Activated naive CD4-positive, alpha-beta T cell treated with anti-CD3 and anti-CD28 coated beads for 36 hours (primary cell): ENCODE measurements at regions not wholly inside any gene's neighbourhood (a gene's known extent, or its start where the extent isn't known, plus 50 kb on each side); places are given as distances from the start of the nearest gene placed in this dataset.
"Not testable (repeated sequence)": the region's sequence is repeated elsewhere in the genome, so short reads cannot be mapped to it uniquely, and the experiment has no call there.

Experiments
- CTCF ChIA-PET: fragments of 350-600 bp; sonication (Branson Sonifier 250); formaldehyde crosslinking; loops from one replicate; lab custom pipeline; 2021; ENCODE audit warnings: antibody characterized with exemption; lab: Charles Lee
- DNase-seq: peaks from one replicate; pipeline ENCODE4 v3.0.0-alpha.2; 2020
- H3K27ac Mint-ChIP-seq: one replicate; pipeline ENCODE4 v1.8.0; 2021; ENCODE audit warnings: mild to moderate bottlenecking, mixed read lengths
- H3K27me3 Mint-ChIP-seq: one replicate; pipeline ENCODE4 v1.8.0; 2021; ENCODE audit warnings: low read depth, mixed read lengths
- H3K36me3 Mint-ChIP-seq: one replicate; pipeline ENCODE4 v1.8.0; 2021; ENCODE audit warnings: low read depth, mixed read lengths
- H3K4me1 Mint-ChIP-seq: one replicate; pipeline ENCODE4 v1.8.0; 2021; ENCODE audit warnings: low read depth, mixed read lengths
- H3K4me3 Mint-ChIP-seq: one replicate; pipeline ENCODE4 v1.8.0; 2021; ENCODE audit warnings: mild to moderate bottlenecking, moderate library complexity, mixed read lengths
- H3K9me3 Mint-ChIP-seq: one replicate; pipeline ENCODE4 v1.8.0; 2021; ENCODE audit warnings: mixed read lengths
- intact Hi-C: fragments of 100-400 bp; cut with micrococcal nuclease; formaldehyde crosslinking; loops from one replicate; pipeline ENCODE4 v1.15.1; 2023

DNA sequence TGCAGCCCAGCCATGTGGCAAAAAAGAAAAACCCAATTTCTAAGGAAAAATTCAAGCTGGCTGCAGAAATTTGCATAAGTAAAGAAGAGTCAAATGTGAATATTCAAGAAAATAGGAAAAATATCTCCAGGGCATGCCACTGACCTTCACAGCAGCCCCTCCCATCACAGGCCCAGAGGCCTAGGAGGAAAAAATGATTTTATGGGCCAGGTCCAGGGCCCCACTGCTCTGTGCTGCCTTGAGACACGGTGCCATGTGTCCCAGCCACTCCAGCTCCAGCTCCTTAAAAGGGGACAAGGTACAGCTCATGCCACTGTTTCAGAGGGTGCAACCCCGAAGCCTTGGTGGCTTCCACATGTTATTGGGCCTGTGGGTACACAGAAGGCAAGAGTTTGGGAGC is 182.7 kb upstream of the FGF16 start:
- no peak overlapping the region for H3K27ac Mint-ChIP-seq
- no peaks in the 10 kb centered on the region for H3K4me1 Mint-ChIP-seq
- intact Hi-C loops: no loop called here
- H3K9me3 Mint-ChIP-seq: peaks cover 13% of the 10 kb centered on the region
- CTCF ChIA-PET: no interaction called here
- no peaks in the 10 kb centered on the region for H3K36me3 Mint-ChIP-seq
- H3K27me3 Mint-ChIP-seq: no peaks in the 10 kb centered on the region
- no peak for DNase-seq
- no peak overlapping the region for H3K4me3 Mint-ChIP-seq

DNA sequence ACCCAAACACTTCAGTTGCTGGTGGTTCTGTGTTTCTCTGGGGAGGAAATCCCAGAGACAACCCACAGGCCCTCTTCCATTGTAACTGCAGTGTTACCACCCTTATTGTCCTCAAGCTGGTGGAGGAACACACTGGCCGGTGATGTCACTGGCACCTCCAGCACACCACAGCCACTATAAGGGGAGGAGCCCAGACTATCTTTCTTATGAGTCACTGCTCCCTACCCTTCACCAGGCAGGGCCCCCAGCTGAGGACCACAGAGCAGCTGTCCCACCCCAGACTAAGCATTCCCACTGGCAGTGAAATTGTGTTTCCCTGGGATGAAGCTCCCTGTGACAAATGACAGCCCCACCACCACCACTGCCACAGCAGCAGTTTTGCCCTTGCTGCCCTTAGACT is 171.8 kb upstream of the FGF16 start:
- CTCF ChIA-PET: no interaction called here
- Mint-ChIP-seq H3K4me3 (no peak overlapping the region), H3K27me3 (no peaks in the 10 kb centered on the region), H3K4me1 (no peaks in the 10 kb centered on the region), H3K9me3 (peaks cover 2% of the 10 kb centered on the region), H3K36me3 (no peaks in the 10 kb centered on the region), H3K27ac (no peak overlapping the region)
- DNase-seq: no peak
- intact Hi-C loops: no loop called here

DNA sequence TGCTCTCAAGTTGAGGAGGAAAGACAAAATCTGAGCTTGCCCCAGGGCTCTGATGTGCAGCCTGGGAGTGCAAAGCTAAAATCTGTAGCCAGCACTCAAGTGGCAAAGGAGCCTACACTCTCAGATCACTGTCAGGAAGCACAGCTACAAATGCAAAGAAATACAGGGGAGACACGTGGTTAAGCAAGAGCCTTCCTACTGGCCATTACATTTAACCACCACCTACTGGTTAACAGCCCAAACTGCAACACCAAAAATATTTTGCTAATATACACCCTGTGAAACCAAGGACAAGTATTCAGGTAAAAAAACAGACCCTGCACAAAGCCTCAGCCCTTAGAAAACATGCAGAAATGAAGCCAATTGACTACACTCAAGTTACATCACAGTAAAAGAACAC is 170.4 kb upstream of the FGF16 start:
- DNase-seq: no peak
- H3K4me1 Mint-ChIP-seq: no peaks in the 10 kb centered on the region
- H3K9me3 Mint-ChIP-seq: peaks cover 7% of the 10 kb centered on the region
- no peaks in the 10 kb centered on the region for H3K27me3 Mint-ChIP-seq
- no peak overlapping the region for H3K4me3 Mint-ChIP-seq
- intact Hi-C loops: no loop called here
- H3K27ac Mint-ChIP-seq: no peak overlapping the region
- CTCF ChIA-PET: no interaction called here
- peaks cover 2% of the 10 kb centered on the region for H3K36me3 Mint-ChIP-seq

DNA sequence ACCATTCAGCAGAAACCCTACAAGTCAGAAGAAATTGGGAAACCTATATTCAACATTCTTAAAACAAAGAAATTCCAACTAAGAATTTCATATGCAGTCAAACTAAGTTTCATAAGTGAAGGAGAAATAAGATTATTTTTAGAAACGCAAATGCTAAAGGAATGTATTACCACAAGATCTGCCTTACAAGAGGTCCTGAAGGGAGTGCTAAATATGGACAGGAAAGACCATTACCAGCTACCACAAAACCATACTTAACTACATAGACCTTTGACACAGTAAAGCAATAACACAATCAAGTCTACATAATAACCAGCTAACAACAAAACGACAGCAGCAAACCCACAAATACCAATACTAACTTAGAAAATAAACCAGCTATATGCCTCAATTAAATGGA is 169.3 kb upstream of the FGF16 start:
- Mint-ChIP-seq H3K36me3 (peaks cover 2% of the 10 kb centered on the region), H3K4me3 (no peak overlapping the region), H3K9me3 (peaks cover 5% of the 10 kb centered on the region), H3K27me3 (no peaks in the 10 kb centered on the region), H3K4me1 (no peaks in the 10 kb centered on the region), H3K27ac (no peak overlapping the region)
- intact Hi-C loops: no loop called here
- no peak for DNase-seq
- CTCF ChIA-PET: no interaction called here

DNA sequence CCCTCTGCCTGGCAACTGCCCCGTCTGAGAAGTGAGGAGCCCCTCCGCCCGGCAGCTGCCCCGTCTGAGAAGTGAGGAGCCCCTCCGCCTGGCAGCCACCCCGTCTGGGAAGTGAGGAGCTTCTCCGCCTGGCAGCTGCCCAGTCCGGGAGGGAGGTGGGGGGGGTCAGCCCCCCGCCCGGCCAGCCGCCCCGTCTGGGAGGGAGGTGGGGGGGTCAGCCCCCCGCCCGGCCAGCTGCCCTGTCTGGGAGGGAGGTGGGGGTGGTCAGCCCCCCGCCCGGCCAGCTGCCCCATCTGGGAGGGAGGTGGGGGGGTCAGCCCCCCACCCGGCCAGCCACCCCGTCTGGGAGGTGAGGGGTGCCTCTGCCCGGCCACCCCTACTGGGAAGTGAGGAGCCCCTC is 167.8 kb upstream of the FGF16 start:
- H3K27me3 Mint-ChIP-seq, H3K36me3 Mint-ChIP-seq, DNase-seq, H3K9me3 Mint-ChIP-seq, H3K4me3 Mint-ChIP-seq, intact Hi-C loops, CTCF ChIA-PET, H3K4me1 Mint-ChIP-seq, H3K27ac Mint-ChIP-seq: not testable (repeated sequence)

DNA sequence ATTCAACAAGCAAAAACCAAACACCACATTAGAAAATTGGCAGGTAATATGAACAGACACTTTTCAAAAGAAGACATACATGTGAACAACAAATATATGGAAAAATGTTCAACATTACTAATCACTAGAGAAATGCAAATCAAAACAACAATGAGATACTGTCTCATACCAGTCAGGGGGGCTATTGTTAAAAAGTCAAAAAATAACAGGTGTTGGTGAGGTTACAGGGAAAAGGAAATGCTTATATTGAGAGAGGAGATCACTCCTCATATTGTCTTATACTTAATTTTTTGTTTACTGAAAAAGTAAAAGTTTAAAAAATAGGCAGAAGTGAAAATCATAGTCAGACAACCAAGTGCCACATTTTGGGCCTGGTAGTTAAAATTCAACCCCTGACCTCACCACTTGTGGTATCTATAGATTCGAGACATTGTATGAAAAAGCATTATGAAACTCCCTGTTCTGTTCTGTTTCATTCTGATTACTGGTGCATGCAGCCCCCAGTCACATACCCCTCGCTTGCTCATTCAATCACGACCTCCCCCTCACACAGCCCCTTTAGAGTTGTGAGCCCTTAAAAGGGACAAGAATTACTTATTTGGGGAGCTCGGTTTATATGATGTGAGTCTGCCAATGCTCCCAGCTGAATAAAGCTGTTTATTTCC is 153.7 kb upstream of the FGF16 start:
- H3K27me3 Mint-ChIP-seq: no peaks in the 10 kb centered on the region
- H3K4me3 Mint-ChIP-seq: no peak overlapping the region
- H3K36me3 Mint-ChIP-seq: no peaks in the 10 kb centered on the region
- intact Hi-C loops: no loop called here
- CTCF ChIA-PET: no interaction called here
- H3K27ac Mint-ChIP-seq: no peak overlapping the region
- H3K9me3 Mint-ChIP-seq: no peaks in the 10 kb centered on the region
- H3K4me1 Mint-ChIP-seq: no peaks in the 10 kb centered on the region
- no peak for DNase-seq

DNA sequence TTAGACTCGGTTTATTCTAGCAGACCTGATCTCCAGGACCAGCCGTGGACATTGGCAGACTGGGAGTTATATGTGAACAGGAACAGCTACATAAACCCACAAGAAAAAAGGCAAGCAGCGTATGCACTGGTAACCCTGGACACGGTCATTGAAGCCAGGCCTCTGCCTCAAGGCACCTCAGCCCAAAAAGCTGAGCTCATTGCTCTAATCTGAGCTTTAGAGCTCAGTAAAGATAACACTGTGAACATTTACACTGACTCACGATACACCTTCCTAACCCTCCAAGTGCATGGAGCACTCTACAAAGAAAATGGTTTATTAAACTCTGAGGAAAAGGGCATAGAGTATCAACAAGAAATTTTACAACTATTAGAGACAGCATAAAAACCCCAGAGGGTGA is 148.9 kb upstream of the FGF16 start:
- no peak for DNase-seq
- H3K27me3 Mint-ChIP-seq: no peaks in the 10 kb centered on the region
- CTCF ChIA-PET: no interaction called here
- H3K4me3 Mint-ChIP-seq: no peak overlapping the region
- intact Hi-C loops: no loop called here
- H3K4me1 Mint-ChIP-seq: no peaks in the 10 kb centered on the region
- no peak overlapping the region for H3K27ac Mint-ChIP-seq
- H3K9me3 Mint-ChIP-seq: no peaks in the 10 kb centered on the region
- H3K36me3 Mint-ChIP-seq: no peaks in the 10 kb centered on the region

DNA sequence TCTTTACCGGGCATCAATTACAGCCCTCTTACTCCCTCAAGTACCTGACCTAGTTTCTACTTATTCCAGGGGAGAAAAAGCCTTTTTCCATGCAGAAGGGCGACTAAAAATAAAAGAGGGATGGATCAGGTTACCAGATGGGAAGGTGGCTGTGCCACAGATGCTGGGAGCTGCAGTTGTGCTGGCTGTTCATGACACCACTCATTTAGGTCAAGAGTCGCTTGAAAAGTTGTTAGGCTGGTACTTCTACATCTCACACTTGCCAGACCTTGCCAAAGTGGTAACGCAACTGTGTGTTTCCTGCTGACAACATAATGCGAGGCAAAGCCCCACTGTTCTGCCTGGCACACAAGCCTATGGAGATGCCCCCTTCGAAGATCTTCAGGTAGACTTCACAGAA is 148.4 kb upstream of the FGF16 start:
- H3K4me1 Mint-ChIP-seq: no peaks in the 10 kb centered on the region
- H3K27me3 Mint-ChIP-seq: no peaks in the 10 kb centered on the region
- H3K4me3 Mint-ChIP-seq: no peak overlapping the region
- H3K9me3 Mint-ChIP-seq: peaks cover 2% of the 10 kb centered on the region
- DNase-seq: no peak
- CTCF ChIA-PET: no interaction called here
- intact Hi-C loops: no loop called here
- H3K36me3 Mint-ChIP-seq: no peaks in the 10 kb centered on the region
- H3K27ac Mint-ChIP-seq: no peak overlapping the region

DNA sequence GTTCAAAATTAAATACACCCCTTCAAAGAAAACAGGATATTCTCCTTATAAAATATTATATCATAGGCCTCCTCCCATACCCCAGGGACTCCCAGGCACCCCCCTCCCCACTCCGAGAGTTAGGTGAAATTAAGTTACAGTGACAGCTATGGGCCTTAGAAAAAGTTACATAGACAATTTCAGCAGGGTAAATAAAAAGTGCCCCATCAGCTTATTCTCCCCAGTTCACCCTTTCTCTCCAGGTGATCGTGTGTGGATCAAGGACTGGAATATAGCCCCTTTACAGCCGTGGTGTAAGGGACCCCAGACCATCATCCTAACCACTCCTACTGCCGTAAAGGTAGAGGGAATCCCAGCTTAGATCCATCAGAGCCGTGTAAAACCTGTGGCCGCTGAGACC is 147.6 kb upstream of the FGF16 start:
- Mint-ChIP-seq H3K27ac (no peak overlapping the region), H3K4me3 (no peak overlapping the region), H3K36me3 (no peaks in the 10 kb centered on the region), H3K27me3 (no peaks in the 10 kb centered on the region), H3K4me1 (no peaks in the 10 kb centered on the region), H3K9me3 (peaks cover 3% of the 10 kb centered on the region)
- intact Hi-C loops: no loop called here
- no peak for DNase-seq
- CTCF ChIA-PET: no interaction called here

DNA sequence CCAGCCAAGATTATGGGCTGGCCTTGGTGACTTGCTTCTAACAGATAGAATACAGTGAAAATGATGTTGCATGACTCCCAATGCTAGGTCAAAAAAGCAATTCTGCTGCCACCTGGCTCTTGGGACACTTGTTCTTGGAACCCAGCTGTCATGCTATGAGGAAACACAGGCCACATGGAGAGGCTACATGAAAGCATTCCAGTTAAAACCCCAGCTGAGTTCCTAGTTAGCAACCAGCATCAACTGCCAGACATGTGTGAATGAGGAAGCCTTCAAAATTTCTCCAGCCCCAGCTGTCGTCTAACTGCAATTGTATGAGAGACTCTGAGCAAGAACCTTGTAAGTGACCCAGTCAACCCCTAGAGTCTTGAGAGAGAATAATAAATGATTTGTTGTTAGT is 105.2 kb upstream of the FGF16 start:
- H3K27me3 Mint-ChIP-seq: no peaks in the 10 kb centered on the region
- DNase-seq: no peak
- H3K27ac Mint-ChIP-seq: no peak overlapping the region
- H3K4me3 Mint-ChIP-seq: no peak overlapping the region
- no peaks in the 10 kb centered on the region for H3K9me3 Mint-ChIP-seq
- H3K4me1 Mint-ChIP-seq: no peaks in the 10 kb centered on the region
- H3K36me3 Mint-ChIP-seq: no peaks in the 10 kb centered on the region
- intact Hi-C loops: no loop called here
- CTCF ChIA-PET: no interaction called here

DNA sequence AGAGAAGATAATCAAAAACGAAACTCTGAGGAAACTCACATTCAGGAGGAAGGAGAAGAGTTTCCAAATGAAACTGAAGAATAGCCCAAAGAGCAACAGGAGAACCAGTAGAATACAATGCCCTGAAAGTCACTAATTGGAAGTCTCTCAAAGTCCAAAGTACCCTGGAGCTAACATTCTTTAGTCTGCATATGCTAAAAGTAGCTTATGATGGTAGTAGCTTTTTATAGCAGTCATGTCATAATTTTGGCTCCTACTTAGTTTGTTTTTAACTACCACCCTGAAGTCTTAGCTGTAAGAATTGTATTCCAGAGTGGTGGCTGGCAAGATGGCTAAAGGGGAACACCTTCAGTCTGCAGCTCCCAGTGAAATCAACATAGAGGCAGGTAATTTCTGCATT is 100.3 kb upstream of the FGF16 start:
- no peak overlapping the region for H3K4me3 Mint-ChIP-seq
- no peak for DNase-seq
- H3K27ac Mint-ChIP-seq: no peak overlapping the region
- CTCF ChIA-PET: no interaction called here
- H3K4me1 Mint-ChIP-seq: no peaks in the 10 kb centered on the region
- H3K27me3 Mint-ChIP-seq: no peaks in the 10 kb centered on the region
- no peaks in the 10 kb centered on the region for H3K36me3 Mint-ChIP-seq
- intact Hi-C loops: no loop called here
- H3K9me3 Mint-ChIP-seq: peaks cover 6% of the 10 kb centered on the region

DNA sequence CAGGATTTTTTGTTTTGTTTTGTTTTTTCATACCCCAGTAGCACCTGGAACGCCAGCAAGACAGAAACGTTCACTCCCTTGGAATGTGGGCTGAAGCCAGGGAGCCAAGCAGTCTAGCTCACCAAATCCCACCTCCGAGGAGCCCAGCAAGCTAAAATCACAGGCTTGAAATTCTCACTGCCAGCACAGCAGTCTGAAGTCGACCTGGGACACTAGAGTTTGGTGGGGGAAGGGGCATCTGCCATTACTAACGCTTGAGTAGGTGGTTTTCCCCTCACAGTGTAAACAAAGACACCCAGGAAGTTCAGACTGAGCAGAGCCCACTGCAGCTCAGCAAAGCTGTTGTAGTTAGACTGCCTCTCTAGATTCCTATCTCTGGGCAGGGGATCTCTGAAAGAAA is 99.6 kb upstream of the FGF16 start:
- no peaks in the 10 kb centered on the region for H3K4me1 Mint-ChIP-seq
- H3K9me3 Mint-ChIP-seq: peaks cover 6% of the 10 kb centered on the region
- H3K36me3 Mint-ChIP-seq: no peaks in the 10 kb centered on the region
- no peak overlapping the region for H3K4me3 Mint-ChIP-seq
- DNase-seq: no peak
- H3K27me3 Mint-ChIP-seq: no peaks in the 10 kb centered on the region
- no peak overlapping the region for H3K27ac Mint-ChIP-seq
- CTCF ChIA-PET: no interaction called here
- intact Hi-C loops: no loop called here

DNA sequence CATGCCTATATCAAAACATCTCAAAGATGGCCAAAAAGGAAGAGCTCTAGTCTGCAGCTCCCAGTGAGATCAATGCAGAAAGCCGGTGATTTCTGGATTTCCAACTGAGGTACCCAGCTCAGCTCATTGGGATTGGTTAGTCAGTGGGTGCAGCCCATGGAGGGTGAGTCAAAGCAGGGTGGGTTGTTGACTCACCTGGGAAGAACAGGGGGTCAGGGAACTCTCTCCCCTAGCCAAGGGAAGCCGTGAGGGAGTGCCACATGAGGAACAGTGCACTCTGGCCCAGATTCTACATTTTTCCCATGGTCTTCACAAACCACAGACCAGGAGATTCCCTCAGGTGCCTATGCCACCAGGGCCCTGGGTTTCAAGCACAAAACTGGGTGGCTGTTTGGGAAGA is 57.3 kb upstream of the FGF16 start:
- CTCF ChIA-PET: no interaction called here
- Mint-ChIP-seq H3K4me1 (no peaks in the 10 kb centered on the region), H3K27ac (no peak overlapping the region), H3K9me3 (peaks cover 4% of the 10 kb centered on the region), H3K36me3 (no peaks in the 10 kb centered on the region), H3K27me3 (no peaks in the 10 kb centered on the region), H3K4me3 (no peak overlapping the region)
- DNase-seq: no peak
- intact Hi-C loops: no loop called here

DNA sequence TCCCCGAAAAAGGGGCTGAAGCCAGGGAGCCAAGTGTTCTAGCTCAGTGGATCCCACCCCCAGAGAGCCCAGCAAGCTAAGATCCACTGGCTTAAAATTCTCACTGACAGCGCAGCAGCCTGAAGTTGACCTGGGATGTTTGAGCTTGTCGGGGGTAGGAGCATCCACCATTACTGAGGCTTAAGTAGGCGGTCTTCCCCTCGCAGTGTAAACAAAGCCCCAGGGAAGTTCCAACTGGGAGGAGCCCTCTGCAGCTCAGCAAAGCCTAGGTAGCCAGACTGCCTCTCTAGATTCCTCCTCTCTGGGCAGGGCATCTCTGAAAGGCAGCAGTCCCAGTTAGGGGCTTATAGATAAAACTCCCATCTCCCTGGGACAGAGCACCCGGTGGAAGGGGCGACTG is 56.8 kb upstream of the FGF16 start:
- DNase-seq, H3K27ac Mint-ChIP-seq, CTCF ChIA-PET, H3K4me1 Mint-ChIP-seq, H3K4me3 Mint-ChIP-seq, intact Hi-C loops, H3K36me3 Mint-ChIP-seq, H3K9me3 Mint-ChIP-seq, H3K27me3 Mint-ChIP-seq: not testable (repeated sequence)
